GM21381 (cell line): ENCODE measurements at regions not wholly inside any gene's neighbourhood (a gene's known extent, or its start where the extent isn't known, plus 50 kb on each side); places are given as distances from the start of the nearest gene placed in this dataset.

ENCODE experiments used
- ATAC-seq: cut with Tn5 transposase; IDR thresholded peaks from one replicate; pipeline ENCODE4 v1.9.1; 2021; ENCODE audit warnings: mild to moderate bottlenecking, moderate library complexity; ENCODE audit not compliant: unreplicated experiment

DNA sequence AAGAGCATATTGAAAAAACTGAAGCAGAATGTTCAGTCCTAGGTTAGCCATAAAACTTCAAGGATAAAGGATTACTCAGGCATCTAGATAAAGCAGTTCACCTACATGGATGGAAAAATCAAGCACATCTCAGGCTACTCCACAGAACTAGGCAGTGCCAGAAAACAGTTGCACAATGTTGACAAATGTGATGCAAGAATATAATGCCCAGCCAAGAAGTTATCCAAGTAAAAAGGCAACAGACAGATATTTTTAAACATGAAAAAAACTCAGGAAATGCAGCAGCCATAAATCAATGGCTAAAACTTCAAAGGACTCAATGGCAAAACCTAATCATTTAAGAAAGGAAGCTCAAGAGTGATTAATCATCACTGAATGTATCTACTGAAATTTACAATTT, 456.0 kb upstream of the FAM241A start:
- ATAC-seq = no peak

DNA sequence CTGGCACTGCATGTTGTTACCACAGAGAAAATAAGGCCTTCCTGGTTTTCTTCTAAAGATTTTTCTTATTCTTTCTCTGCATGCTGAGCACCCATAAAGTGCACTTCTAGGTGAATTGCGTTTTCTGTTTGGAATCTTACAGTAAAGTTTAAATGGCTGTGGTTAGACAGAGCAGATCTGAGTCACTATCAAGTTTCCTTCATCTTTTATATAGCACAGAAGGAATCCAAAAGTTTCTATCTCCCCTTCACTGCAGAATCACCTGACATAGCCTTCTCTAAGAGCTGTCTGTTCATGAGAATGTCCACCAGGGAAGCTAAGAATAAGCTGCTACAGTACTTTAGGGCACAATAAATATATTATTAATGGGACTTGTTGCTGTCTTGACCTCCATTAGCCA, 455.5 kb upstream of the FAM241A start:
- no peak for ATAC-seq

DNA sequence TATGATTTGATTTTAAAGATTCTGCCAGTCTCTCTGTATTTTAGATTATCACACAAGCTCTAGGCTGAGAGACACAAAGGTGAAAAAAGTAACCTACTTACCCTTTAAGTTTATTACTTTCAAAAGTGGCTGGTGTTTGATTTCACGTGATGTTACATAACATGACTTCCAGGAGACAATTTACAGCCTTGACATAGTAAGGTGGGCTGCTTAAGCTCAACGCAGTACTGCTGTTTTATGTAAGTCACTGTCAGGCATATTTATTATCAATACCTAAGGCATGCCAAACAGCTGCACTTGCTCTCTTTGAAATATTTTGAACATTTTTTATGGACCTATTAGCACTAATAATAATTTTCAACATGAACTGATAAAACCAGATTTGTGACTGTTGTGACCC, 451.5 kb upstream of the FAM241A start:
- no peak for ATAC-seq

DNA sequence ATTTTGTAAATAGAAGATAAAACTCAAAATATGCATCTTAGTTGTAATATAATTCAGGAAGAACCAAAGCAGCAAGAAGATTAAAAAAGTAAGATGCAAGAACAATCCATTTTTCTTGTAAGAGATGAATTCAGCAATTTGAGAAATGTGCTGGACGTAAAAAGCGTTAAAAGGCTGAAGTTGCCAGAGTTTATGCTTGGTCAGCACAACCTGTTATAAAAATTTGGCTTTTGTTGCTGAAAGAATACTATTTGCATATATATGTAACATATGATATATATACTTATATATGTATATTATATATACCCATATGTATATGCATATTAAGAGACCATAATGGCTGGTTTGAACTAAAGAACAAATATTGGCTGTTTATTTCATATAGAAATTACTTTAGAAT, 449.6 kb upstream of the FAM241A start:
- no peak for ATAC-seq

DNA sequence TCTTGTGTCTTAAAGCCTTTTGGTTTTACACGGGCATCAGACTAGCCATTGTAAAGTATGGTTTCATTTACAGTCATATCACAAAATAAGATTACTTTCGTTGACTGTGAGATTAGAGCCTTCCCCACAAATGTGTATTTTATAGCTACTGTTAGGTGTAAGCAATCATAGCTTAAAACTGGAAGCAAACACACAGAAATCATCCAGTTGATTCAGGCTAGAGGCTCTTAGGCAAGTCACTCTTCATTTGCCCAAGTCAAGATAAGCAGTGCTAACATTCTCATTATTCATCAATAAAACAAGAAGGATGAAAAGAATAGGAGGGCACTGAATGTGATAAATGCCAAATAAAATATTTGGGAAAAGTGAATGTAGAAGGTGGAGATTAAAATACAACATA, 448.7 kb upstream of the FAM241A start:
- no peak for ATAC-seq

DNA sequence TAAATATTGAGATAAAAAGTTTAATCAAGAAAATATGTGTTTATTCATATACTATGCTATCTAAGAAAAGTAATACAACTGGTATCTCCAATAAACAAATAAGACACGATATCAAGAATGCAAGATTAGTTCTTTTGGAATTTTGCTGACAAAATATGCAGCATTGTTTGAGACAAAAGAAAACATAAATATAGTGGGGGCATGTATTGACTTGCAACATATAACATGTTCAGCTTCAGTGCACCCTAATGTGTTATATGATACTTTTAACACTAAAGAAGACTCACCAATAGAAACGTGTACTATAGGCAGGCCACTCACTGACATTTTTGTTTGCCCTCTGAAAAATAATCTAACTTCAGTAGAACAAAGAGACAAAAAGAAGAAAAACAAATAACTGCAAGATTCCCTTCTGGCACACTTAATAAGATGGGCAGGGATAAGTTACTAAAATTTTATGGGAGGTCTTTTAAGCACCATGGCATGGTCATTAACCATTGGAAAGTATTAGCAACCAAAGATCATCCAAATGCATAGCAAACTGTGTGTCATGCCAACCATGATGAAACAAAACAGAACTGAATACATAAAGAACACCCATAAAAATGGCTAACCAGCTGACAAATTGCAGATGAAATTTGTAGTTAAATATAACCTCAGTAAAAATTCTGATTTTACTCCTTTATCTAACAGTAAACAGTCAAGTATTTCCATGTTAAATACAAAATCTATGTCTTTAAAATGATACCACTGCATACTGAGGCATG, 447.9 kb upstream of the FAM241A start:
- no peak for ATAC-seq

DNA sequence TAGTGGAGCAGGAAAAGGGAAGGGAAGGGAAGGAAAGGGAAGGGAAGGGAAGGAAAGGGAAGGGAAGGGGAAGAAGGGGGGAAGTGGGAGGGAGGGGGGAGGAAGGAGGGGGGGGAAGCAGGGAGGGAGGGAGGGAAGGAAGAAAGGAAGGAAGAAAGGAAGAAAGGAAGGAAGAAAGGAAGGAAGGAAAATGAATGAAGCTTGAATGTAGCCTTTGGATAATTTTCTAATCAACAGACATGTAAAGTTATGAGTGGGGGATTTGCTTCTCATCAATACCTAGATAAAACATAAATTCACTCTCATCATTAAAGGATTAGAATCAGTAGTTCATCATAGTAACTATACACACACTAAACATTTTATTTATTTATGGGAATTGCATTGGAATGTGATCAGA, 446.9 kb upstream of the FAM241A start:
- ATAC-seq = no peak

DNA sequence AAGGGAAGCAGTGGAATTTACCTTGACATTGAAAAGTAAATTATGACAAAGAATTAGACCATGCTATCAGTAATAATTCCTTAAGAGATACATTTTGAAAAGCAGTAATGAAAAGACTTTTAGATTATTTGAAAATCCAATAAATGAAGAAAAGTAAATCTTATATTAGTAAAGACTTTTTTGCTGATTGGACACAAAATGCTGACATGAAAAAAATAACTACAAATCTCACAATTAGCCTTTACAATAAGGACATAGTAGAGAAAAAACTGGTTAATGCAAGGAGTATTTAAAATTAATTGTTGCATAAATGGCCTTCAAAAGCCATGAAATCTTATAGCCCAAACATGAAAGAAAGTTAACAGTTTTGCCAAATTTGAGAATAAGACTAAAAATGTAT, 446.1 kb upstream of the FAM241A start:
- ATAC-seq = no peak

DNA sequence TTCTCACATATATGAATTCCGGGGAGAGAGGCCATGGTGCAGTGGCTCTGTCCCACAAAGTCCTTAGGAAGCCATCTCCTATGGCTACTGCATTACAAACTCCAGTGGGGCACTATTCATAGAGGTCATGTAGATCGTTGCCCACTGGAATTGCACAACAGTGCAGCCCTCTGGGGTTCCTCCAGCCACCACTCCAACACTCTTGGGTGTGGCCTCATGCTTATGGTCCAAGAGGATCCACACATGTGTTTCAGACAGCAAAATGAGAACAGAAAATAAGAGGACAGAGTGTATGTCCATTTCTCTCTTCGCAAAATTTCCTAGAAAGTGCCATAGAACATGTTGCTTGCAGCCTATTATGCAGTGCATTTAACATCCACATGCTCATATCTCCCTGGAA, 444.2 kb upstream of the FAM241A start:
- no peak for ATAC-seq

DNA sequence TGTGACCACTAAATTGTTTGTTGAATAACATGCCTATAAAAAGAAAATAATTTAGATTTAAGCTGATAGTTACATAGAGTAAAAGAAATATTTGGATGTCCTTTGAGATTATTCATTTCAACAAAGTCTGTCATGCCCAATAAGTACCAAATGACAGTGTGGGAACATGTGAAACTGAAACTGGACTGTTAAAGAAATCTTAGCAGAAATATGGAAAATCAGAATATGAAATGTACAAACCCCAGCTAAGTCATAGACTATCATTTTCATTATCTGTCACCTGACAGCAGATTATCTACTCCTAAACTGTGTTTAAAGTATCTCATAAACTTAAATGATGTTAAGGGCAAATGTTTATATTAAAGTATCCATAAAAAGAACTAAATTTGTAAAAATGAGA, 437.8 kb upstream of the FAM241A start:
- no peak for ATAC-seq

DNA sequence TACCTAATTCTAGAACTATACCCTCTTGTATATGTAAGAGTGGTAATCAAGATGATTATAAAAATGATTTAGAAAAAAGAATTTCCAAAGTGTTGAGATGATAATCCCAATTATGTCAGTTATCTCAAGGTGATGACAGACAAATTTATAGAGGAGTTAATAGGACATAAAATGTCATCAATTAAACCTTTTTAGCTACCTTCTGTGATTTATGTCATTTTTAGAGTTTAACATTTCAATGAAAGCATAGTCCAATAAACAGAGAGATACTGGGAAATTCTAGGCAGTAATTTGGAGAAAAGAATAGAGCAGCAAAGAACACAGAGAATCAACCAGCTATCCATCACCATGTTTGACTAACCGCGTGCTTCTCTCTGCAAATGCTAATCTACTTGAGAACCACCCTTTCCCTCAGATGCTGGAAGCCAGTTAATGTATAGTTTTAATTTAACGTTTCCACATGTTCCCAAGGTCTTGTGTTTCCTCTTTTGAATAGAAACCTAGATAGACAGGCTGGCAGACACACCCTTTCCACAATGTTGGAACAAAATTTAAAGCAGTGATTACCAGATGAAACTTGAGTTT, 433.1 kb upstream of the FAM241A start:
- ATAC-seq = no peak

DNA sequence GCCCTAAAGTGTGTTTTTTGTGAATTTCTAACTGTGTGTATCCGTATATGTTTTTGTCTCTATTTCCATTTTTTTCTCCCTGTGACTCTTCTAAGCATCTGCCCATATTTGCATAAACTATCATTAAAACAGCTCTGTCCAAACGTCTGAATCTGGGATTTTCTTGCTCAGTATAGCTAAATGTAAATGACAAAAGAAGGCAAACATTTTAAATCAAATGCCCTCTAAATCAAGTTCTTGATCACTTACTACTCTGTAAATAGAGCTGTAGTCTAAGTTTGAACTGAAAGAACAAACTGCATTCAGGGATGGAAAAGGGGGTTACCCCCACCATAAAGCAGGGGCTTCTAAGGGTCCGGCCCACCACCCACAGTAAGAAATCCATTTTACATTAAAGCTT, 432.0 kb upstream of the FAM241A start:
- no peak for ATAC-seq

DNA sequence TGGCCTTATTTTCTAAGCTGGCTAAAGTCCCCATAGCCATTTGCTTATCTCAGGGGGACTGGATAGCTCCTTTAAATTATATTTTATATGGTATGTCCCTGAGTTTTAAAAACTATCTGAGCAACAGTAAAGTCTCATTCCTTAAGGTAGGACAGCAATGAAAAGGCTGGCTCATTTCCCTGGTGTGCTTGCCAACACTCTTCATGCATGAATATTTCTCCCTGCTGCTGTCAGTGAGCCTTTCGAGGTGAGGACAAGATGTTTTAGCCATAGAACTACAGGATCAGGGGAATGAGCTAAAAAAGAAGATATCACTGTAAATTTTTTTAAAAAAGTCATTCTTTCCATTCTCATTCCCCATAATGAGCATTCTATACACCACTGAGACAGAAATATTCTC, 427.3 kb upstream of the FAM241A start:
- no peak for ATAC-seq

DNA sequence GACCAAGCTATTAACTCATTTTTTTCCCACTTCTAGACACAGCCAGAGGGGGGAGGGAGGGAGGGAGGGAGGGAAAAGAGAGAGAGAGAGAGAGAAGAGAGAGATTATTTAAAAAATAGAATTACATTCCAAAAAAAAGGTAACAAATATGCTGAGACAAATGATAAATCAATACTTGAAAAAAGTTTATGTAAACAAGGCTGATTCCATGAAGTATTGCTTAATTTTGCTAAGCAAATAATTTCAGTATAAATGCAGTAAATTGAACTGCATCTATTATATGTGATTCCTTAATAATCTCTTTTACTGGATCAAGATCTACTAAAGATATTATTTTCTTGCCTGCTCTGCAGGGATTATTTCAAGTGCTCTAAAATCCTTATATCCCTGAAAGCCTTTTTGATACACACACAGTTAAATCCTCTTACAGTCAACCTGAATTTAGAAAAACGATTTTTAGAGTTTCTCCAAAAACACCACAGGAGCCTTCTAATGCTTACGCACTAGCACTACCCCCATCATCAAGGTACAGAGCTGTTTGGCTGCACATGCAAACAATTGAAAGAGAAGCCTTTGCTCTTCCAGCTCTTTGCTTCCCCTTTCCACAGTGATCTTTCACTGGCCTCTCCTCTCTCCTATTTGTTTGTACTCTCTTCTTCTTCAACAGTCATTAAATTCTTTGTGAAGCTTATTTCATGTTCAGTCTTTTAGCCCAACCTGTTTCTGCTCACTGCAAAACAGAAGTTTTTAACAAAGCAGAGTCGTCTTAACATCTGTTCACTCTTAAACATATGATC, 426.3 kb upstream of the FAM241A start:
- ATAC-seq = no peak

DNA sequence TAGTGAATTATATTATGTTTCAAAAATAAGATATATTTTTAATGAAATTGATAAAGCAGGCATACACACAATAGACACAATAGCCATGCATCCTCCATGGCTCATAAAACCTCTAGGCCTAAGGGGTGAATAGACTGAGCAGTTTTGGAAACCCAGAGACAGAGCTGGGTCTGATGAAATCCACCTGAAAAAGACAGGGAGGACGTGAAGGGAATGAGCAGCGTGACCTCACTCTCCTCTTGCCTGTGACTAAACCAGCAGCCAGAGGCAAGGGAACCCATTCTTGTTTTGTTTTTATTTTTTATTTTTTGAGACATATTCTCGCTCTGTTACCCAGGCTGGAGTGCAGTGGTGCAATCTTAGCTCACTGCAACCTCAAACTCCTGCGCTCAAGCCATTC, 424.4 kb upstream of the FAM241A start:
- no peak for ATAC-seq

DNA sequence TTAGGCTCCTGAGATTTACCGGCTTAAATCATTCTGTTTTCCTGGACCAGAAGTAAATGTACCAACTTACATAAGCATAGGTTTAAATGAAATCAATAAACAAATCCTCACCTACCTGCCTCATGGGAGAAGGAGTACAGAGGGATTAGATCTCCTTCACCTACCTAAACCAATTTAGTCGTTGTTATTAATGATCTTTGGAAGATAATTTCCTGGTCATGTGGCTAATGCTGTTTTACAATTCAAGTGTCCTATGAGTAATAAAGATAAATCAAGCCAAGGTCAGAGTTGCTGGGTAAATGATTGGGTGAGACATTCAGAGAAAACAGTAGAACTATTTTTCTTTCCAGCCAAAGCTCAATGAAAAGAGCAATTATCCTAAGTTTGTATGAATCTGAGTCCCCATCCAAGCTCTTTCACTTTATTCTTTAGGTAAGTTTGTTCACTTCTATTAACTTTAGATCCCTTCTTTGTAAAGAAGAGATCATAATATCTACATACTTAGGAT, 423.0 kb upstream of the FAM241A start:
- no peak for ATAC-seq

DNA sequence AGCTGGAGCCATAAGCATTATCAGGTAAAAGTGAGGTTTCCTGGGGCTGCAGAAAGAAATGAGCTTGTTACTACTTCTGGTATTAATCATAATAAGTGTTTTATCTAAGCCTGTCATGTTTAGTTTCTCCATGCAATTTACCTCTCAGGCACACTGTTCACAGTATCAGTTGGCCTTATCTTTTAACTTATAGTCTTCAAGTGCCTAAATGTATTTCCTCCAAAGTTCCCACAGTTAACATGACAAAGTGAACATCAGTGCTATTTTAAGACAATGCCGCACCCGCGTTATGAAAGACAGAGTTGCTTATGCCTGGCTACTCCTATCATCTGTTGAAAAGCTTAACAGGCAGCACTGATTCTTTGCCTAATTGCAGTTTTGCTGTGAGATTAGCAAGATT, 408.7 kb upstream of the FAM241A start:
- ATAC-seq = no peak

DNA sequence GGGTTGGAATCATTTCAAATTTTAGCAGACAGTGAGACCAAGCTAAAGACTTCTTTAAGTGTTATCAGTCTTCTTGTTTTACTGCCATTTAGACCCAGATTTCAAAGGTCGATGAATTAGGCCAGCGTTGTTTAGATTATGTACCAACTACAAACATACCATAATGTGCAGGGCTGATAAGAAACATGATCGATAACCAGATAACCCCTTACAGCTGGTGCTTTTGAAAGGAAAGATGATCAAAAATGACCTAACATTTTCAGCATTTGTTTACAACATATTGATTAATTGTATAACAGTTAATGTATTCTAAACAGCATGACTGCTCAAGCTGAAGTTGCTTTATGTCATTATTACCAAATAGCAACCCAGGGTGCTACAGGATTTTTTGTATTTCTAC, 400.4 kb upstream of the FAM241A start:
- ATAC-seq = no peak

DNA sequence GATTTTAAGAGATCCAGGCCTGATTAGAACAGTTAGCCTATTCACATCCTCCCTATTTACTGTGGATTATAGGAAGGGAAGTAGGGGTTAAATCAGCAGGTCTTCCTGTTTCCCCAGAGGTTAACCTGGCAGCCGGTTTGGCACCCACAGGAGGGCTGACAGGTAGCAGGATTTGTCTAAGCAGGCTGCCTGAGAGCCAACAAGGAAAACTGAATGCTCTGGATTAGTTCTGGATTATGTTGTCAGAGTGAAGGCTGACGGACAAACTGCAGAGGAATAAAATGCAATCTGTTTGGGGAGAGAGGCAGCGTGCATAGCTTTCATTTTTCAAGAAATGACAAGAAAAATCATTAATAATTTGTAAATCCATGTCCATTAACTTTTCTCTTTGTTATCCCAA, 397.1 kb upstream of the FAM241A start:
- ATAC-seq = no peak

DNA sequence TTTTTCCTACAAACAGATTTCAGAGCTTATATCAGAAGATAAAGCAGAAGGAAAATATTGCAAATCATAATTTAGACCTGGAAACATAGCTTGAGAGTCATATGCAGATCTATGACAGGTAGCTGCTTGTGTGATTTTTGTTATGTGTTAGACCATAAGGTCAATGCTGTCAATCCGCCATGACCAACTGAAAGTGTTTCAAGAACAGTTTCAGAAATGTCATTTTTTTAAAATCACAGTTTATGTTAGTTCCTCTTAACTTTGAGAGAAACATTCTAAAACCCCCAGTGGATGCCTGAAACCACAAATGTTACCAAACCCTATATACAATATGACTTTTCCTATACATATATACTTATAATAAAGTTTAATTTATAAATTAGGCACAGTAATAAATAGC, 391.3 kb upstream of the FAM241A start:
- no peak for ATAC-seq

DNA sequence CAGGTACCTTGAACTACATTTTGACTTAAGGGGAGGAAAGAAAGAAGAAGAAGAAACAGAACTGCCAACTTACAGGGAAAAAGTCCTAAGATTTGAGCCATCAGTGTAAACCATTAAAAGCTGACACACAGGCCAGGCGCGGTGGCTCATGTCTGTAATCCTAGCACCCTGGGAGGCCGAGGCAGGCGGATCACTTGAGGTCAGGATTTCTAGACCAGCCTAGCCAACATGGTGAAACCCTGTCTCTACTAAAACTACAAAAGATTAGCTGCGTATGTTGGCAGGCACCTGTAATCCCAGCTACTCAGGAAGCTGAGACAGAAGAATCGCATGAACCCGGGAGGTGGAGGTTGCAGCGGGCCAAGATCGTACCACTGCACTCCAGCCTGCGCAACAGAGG, 389.7 kb upstream of the FAM241A start:
- no peak for ATAC-seq

DNA sequence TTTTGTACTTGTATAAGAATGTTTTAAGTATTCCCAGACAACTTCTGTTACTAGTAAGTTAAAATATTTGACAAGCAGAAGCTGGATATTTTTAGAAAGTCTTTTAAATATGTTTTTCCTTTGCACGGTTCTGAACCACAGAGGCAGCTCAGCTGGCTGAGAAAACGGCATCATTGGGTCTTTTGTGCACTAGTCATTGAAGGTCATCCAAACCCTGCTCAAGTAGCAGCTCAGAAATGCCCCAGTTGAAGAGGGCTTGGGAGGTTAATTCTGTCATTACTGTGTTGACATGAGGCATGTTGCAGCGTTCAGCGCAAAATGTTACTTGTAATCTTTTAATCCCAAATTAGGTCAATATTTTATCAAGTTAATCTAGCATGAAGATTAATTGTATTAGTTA, 383.7 kb upstream of the FAM241A start:
- no peak for ATAC-seq
